Osteoblast (primary cell): ENCODE measurements at regions not wholly inside any gene's neighbourhood (a gene's known extent, or its start where the extent isn't known, plus 50 kb on each side); places are given as distances from the start of the nearest gene placed in this dataset.

ENCODE experiments used
- DNase-seq: peaks from one replicate; pipeline ENCODE4 v3.0.0; 2011; ENCODE audit warnings: low spot score, mixed read lengths; ENCODE audit not compliant: insufficient read length; ENCODE audit errors: missing footprints
- H2AFZ ChIP-seq: 2 replicates; pipeline ENCODE4 v1.6.0; 2011; ENCODE audit warnings: mild to moderate bottlenecking, low read length
- H3K27ac ChIP-seq: 2 replicates; pipeline ENCODE4 v1.5.1; 2011; ENCODE audit warnings: mild to moderate bottlenecking, low read depth, low read length, moderate library complexity
- H3K27me3 ChIP-seq: 2 replicates; pipeline ENCODE4 v1.6.0; 2012; ENCODE audit warnings: mild to moderate bottlenecking, control low read depth, inconsistent platforms, low read length, moderate library complexity; ENCODE audit not compliant: insufficient read depth
- H3K36me3 ChIP-seq: 2 replicates; pipeline ENCODE4 v1.5.1; 2011; ENCODE audit warnings: mild to moderate bottlenecking, low read length, control low read depth, moderate library complexity; ENCODE audit not compliant: insufficient read depth
- H3K4me1 ChIP-seq: 2 replicates; pipeline ENCODE4 v1.5.1; 2011; ENCODE audit warnings: mild to moderate bottlenecking, low read length, control low read depth, moderate library complexity; ENCODE audit not compliant: insufficient read depth
- H3K4me2 ChIP-seq: 2 replicates; pipeline ENCODE4 v1.6.0; 2011; ENCODE audit warnings: mild to moderate bottlenecking, low read length; ENCODE audit not compliant: insufficient read depth
- H3K4me3 ChIP-seq: fragments of 200-600 bp; sonication (generic); 3 replicates; pipeline ENCODE4 v1.5.1; 2012; ENCODE audit warnings: mild to moderate bottlenecking, low read length, inconsistent platforms; ENCODE audit not compliant: insufficient read depth
- H3K79me2 ChIP-seq: 2 replicates; pipeline ENCODE4 v1.6.0; 2012; ENCODE audit warnings: mild to moderate bottlenecking, low read length, control low read depth, inconsistent platforms; ENCODE audit not compliant: insufficient read depth
- H3K9me3 ChIP-seq: 2 replicates; pipeline ENCODE4 v1.5.1; 2011; ENCODE audit warnings: low read depth, low read length, control low read depth
- H4K20me1 ChIP-seq: 2 replicates; pipeline ENCODE4 v1.6.0; 2012; ENCODE audit warnings: mild to moderate bottlenecking, low read length, control low read depth; ENCODE audit not compliant: insufficient read depth
- TF ChIP-seq, protein P1 (sequence below): IDR thresholded peaks from 2 replicates; pipeline ENCODE4 v1.5.1; 2011; ENCODE audit warnings: mild to moderate bottlenecking, low read depth, low read length, moderate library complexity; ENCODE audit errors: extremely low read depth

DNA sequence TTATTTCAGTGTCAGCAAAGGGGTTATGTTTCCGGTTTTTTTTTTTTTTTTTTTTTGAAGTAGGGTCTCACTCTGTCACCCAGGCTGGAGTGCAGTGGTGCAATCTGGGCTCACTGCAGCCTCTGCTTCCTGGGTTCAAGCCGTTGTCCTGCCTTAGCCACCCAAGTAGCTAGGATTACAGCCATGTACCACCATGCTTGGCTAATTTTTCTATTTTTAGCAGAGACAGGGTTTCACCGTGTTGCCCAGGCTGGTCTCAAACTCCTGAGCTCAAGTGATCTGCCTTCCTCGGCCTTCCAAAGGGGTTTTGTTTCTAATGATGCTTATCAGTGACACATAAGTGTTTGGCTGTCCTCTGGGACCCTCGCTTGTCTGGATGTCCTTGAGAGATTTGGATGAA lies 235.7 kb upstream of the C2CD4B start:
- H2AFZ ChIP-seq = no peak overlapping the region
- no peak for DNase-seq
- no peak overlapping the region for H3K4me2 ChIP-seq
- H4K20me1 ChIP-seq = no peaks in the 10 kb centered on the region
- peaks cover 43% of the 10 kb centered on the region for H3K79me2 ChIP-seq
- no peaks in the 10 kb centered on the region for H3K36me3 ChIP-seq
- H3K27ac ChIP-seq = no peak overlapping the region
- H3K27me3 ChIP-seq = no peaks in the 10 kb centered on the region
- TF ChIP-seq, protein P1, sequence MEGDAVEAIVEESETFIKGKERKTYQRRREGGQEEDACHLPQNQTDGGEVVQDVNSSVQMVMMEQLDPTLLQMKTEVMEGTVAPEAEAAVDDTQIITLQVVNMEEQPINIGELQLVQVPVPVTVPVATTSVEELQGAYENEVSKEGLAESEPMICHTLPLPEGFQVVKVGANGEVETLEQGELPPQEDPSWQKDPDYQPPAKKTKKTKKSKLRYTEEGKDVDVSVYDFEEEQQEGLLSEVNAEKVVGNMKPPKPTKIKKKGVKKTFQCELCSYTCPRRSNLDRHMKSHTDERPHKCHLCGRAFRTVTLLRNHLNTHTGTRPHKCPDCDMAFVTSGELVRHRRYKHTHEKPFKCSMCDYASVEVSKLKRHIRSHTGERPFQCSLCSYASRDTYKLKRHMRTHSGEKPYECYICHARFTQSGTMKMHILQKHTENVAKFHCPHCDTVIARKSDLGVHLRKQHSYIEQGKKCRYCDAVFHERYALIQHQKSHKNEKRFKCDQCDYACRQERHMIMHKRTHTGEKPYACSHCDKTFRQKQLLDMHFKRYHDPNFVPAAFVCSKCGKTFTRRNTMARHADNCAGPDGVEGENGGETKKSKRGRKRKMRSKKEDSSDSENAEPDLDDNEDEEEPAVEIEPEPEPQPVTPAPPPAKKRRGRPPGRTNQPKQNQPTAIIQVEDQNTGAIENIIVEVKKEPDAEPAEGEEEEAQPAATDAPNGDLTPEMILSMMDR = no peak
- H3K9me3 ChIP-seq = peaks cover 3% of the 10 kb centered on the region
- H3K4me3 ChIP-seq = no peak overlapping the region
- peaks cover 14% of the 10 kb centered on the region for H3K4me1 ChIP-seq

DNA sequence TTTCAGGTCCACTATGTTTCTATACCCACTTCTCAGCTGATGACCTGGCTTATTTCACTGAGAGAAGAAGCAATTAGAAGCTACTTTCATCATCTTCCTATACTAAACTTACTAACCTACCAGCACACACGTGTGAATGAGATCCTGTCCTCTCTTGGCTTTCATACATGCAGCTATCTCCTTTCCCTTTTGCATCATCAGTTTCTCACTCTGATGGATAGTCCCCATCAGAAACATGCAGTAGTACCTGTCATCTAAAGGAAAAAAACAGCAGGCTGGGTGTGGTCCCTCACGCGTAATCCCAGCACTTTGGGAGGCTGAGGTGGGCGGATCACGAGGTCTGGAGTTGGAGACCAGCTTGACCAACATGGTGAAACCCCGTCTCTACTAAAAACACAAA lies 237.6 kb upstream of the C2CD4B start:
- Histone ChIP-seq H4K20me1 (no peaks in the 10 kb centered on the region), H3K4me2 (peak overlapping the region; percentile 41), H3K36me3 (no peaks in the 10 kb centered on the region), H3K79me2 (peaks cover 47% of the 10 kb centered on the region), H3K27me3 (no peaks in the 10 kb centered on the region), H2AFZ (no peak overlapping the region), H3K27ac (peak overlapping the region; percentile 29), H3K9me3 (peaks cover 3% of the 10 kb centered on the region), H3K4me3 (peak overlapping the region; percentile 3), H3K4me1 (peaks cover 14% of the 10 kb centered on the region)
- no peak for DNase-seq
- TF ChIP-seq, protein P1 = no peak

DNA sequence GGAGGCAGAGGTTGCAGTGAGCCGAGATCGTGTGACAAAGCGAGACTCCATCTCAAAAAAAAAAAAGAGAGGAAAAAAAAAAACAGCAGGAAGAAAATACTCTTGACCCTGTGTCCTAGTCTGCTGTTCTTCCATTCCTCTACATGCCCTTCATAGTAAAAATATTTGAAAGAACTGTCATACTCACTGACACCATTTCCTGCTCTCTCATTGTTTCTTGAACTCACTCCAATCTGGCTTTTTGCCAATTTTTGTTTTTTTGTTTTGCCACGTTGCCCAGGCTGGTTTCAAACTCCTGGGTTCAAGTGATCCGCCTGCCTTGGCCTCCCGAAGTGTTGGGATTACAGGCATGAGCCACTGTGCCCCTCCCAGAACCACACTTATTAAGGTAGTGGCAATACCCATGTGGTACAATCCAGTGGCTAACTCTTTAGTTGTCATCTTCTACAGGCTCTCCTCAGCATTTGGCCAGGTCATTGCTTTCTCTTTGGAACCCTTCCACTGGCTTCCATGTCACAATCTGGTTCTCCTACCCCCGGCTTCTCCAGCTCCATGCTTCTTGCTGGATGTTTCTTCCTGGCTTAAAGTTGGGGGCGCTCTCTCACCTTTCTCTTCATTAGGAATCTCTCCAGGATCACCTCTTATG lies 238.2 kb upstream of the C2CD4B start:
- TF ChIP-seq, protein P1 = no peak

DNA sequence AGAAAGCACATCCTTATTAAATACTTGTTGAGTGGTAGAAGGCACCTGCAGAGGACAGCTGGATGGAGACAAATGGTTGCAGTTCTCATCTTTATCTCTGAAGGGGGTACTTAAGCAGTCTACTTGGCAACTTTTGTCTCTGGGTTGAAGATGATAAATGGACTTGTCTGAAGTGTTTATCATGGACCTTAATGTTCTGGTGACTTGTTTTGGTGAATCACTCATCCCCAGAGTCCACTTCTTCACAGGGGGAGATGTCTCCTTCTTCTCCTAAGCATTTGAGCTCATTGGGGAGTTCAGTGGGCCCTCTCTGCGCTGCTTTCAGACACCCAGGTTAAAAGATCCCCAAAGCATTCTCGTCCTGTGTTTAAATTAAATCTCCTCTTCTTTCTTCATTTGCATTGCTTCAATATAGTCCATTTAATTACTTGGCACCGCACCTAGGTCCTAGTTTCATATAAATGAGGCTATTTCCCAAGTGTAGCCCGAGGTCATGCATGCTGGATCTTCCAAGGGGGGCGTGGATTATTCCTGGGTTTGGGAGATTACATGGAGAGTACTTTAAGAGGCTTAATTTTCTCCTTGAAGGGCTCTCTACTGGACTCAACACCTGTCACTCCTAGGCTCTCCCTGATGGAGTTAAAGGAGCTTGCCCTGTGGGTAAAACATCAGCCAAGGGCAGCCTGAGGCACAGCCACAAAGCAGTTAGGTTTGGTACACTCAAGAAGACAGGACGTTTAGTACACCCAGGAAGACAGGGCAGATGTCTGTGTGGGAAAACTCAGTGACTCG lies 239.3 kb upstream of the C2CD4B start:
- TF ChIP-seq, protein P1 = no peak
- peaks cover 14% of the 10 kb centered on the region for H3K4me1 ChIP-seq
- H3K79me2 ChIP-seq = peaks cover 41% of the 10 kb centered on the region
- H3K4me3 ChIP-seq = no peak overlapping the region
- no peak overlapping the region for H3K27ac ChIP-seq
- H3K4me2 ChIP-seq = no peak overlapping the region
- H4K20me1 ChIP-seq = no peaks in the 10 kb centered on the region
- H2AFZ ChIP-seq = no peak overlapping the region
- no peaks in the 10 kb centered on the region for H3K36me3 ChIP-seq
- peaks cover 2% of the 10 kb centered on the region for H3K9me3 ChIP-seq
- DNase-seq = no peak
- H3K27me3 ChIP-seq = no peaks in the 10 kb centered on the region

More for the DNA sequence above, 238.2 kb upstream of the C2CD4B start:
- Histone ChIP-seq H3K4me1 (peaks cover 14% of the 10 kb centered on the region), H3K4me2 (peak overlapping the region; percentile 41), H3K27me3 (no peaks in the 10 kb centered on the region), H3K36me3 (no peaks in the 10 kb centered on the region), H3K79me2 (peaks cover 41% of the 10 kb centered on the region), H2AFZ (peak overlapping the region; percentile 34), H3K27ac (peak overlapping the region; percentile 48), H3K9me3 (peaks cover 3% of the 10 kb centered on the region), H4K20me1 (no peaks in the 10 kb centered on the region), H3K4me3 (peak overlapping the region; percentile 3)
- peak; percentile 86 for DNase-seq
